SK-N-SH (cell line): ENCODE measurements at regions not wholly inside any gene's neighbourhood (a gene's known extent, or its start where the extent isn't known, plus 50 kb on each side); places are given as distances from the start of the nearest gene placed in this dataset.

Experiments used
- CTCF ChIA-PET: fragments of 300-600, 350-600 bp; formaldehyde crosslinking; extraction: SDS; loops from one replicate; lab custom pipeline; 2021; lab: Yijun Ruan, JAX
- POLR2A ChIA-PET: fragments of 350-600 bp; sonication (Branson Sonifier 250); formaldehyde crosslinking; extraction: SDS; loops from one replicate; lab custom pipeline; 2020; ENCODE audit warnings: antibody characterized with exemption, inconsistent platforms; lab: Yijun Ruan, JAX
- DNase-seq: peaks from one replicate; pipeline ENCODE4 v3.0.0; 2012
- H2AFZ ChIP-seq: fragments of 200-600 bp; sonication (generic); 2 replicates; pipeline ENCODE4 v1.8.1; 2016; ENCODE audit warnings: antibody characterized with exemption, mild to moderate bottlenecking, low read depth
- H3F3A ChIP-seq: fragments of 200-600 bp; sonication (generic); replicated peaks from 2 replicates; pipeline ENCODE3; 2016; ENCODE audit warnings: antibody characterized with exemption, mild to moderate bottlenecking; ENCODE audit not compliant: insufficient read depth
- H3K27ac ChIP-seq, 2 experiments: fragments of 200-500 bp in 1 of 2; fragments of 200-600 bp in 1 of 2; sonication (Bioruptor generic) in 1 of 2; sonication (generic), shearing (Covaris generic) in 1 of 2; 2 replicates each; pipeline versions ENCODE4 v1.5.1 to v1.6.1; 2014 to 2016; ENCODE audit warnings: low read depth in 2 of 2, inconsistent platforms in 1 of 2, low read length in 1 of 2, mild to moderate bottlenecking in 1 of 2, mixed read lengths in 1 of 2
- H3K27me3 ChIP-seq: fragments of 200-600 bp; sonication (generic), shearing (Covaris generic); 2 replicates; pipeline ENCODE4 v1.6.1; 2016; ENCODE audit warnings: mixed run types; ENCODE audit not compliant: insufficient read depth
- H3K36me3 ChIP-seq, 2 experiments: fragments of 200-500 bp in 1 of 2; fragments of 200-600 bp in 1 of 2; sonication (Bioruptor generic) in 1 of 2; sonication (generic) in 1 of 2; replicated peaks in 1 of 2; 2 replicates each; pipeline versions ENCODE3 to v1.5.1; 2014 to 2016; ENCODE audit warnings: low read length in 1 of 2, mild to moderate bottlenecking in 1 of 2; ENCODE audit not compliant: insufficient read depth in 2 of 2, control insufficient read depth in 1 of 2
- H3K4me1 ChIP-seq, 2 experiments: fragments of 200-500 bp in 1 of 2; fragments of 200-600 bp in 1 of 2; sonication (Bioruptor generic) in 1 of 2; sonication (generic), shearing (Covaris generic) in 1 of 2; 2 replicates each; pipeline versions ENCODE4 v1.5.1 to v1.6.1; 2014 to 2016; ENCODE audit warnings: low read depth in 1 of 2, low read length in 1 of 2, mixed run types in 1 of 2; ENCODE audit not compliant: insufficient read depth in 2 of 2, control insufficient read depth in 1 of 2
- H3K4me2 ChIP-seq: fragments of 200-600 bp; sonication (generic), shearing (Covaris generic); 2 replicates; pipeline ENCODE4 v1.6.1; 2017; ENCODE audit warnings: mixed run types
- H3K4me3 ChIP-seq, 2 experiments: fragments of 200-500 bp in 1 of 2; fragments of 200-600 bp in 1 of 2; sonication (Bioruptor generic) in 1 of 2; sonication (generic), shearing (Covaris generic) in 1 of 2; 2 replicates each; pipeline versions ENCODE4 v1.5.1 to v1.8.1; 2014 to 2016; ENCODE audit warnings: low read depth in 2 of 2, inconsistent platforms in 1 of 2, low read length in 1 of 2, mild to moderate bottlenecking in 1 of 2, mixed read lengths in 1 of 2, moderate library complexity in 1 of 2
- H3K79me2 ChIP-seq: fragments of 200-600 bp; sonication (generic); 2 replicates; pipeline ENCODE4 v1.8.1; 2017; ENCODE audit warnings: mild to moderate bottlenecking; ENCODE audit not compliant: insufficient read depth
- H3K9ac ChIP-seq: fragments of 200-600 bp; sonication (generic); 2 replicates; pipeline ENCODE4 v1.6.1; 2017; ENCODE audit warnings: mixed run types
- H3K9me2 ChIP-seq: fragments of 200-600 bp; sonication (generic); 2 replicates; pipeline ENCODE4 v1.6.1; 2017; ENCODE audit warnings: mixed run types
- H3K9me3 ChIP-seq: fragments of 200-600 bp; sonication (generic); 2 replicates; pipeline ENCODE4 v1.6.1; 2017; ENCODE audit warnings: mixed run types, mild to moderate bottlenecking, moderate library complexity
- H4K20me1 ChIP-seq: fragments of 200-600 bp; sonication (generic); 2 replicates; pipeline ENCODE4 v1.6.1; 2017; ENCODE audit warnings: mild to moderate bottlenecking, mixed run types; ENCODE audit not compliant: insufficient read depth
- FOXJ3 ChIP-seq: sonication (generic); formaldehyde crosslinking; IDR thresholded peaks from 2 replicates; pipeline ENCODE4 v1.5.1; 2020; ENCODE audit warnings: mild to moderate bottlenecking, missing genetic modification reagents
- FOXM1 ChIP-seq: IDR thresholded peaks from 2 replicates; pipeline ENCODE4 v1.4.0; 2012; ENCODE audit warnings: low read depth, mild to moderate bottlenecking
- JUND ChIP-seq: IDR thresholded peaks from 2 replicates; pipeline ENCODE4 v1.4.0; 2012
- NRF1 ChIP-seq: IDR thresholded peaks from 2 replicates; pipeline ENCODE4 v1.6.1; 2012; ENCODE audit warnings: low read depth, mild to moderate bottlenecking, low read length
- RCOR1 ChIP-seq: fragments of 150-350 bp; IDR thresholded peaks from 2 replicates; pipeline ENCODE4 v1.6.1; 2017; ENCODE audit warnings: antibody characterized with exemption, low read length
- REST ChIP-seq: IDR thresholded peaks from 2 replicates; pipeline ENCODE4 v1.6.1; 2012; ENCODE audit warnings: mild to moderate bottlenecking, low read depth, low read length, moderate library complexity
- RFX5 ChIP-seq: IDR thresholded peaks from 2 replicates; pipeline ENCODE4 v1.6.1; 2012; ENCODE audit warnings: mild to moderate bottlenecking, improper control_type of control experiment, low read length
- RXRA ChIP-seq: IDR thresholded peaks from 2 replicates; pipeline ENCODE4 v1.4.0; 2012; ENCODE audit warnings: low read depth, mild to moderate bottlenecking, borderline replicate concordance
- SMC3 ChIP-seq: IDR thresholded peaks from 2 replicates; pipeline ENCODE4 v1.6.1; 2012; ENCODE audit warnings: low read depth, low read length, improper control_type of control experiment
- TAF1 ChIP-seq: IDR thresholded peaks from 2 replicates; pipeline ENCODE4 v1.6.1; 2012; ENCODE audit warnings: low read depth, mild to moderate bottlenecking, low read length, moderate library complexity, borderline replicate concordance
- TEAD4 ChIP-seq: IDR thresholded peaks from 2 replicates; pipeline ENCODE4 v1.4.0; 2012; ENCODE audit warnings: mild to moderate bottlenecking, borderline replicate concordance; ENCODE audit not compliant: insufficient read depth
- YY1 ChIP-seq: IDR thresholded peaks from 2 replicates; pipeline ENCODE4 v1.4.0; 2012; ENCODE audit warnings: low read depth, mild to moderate bottlenecking
- ZBTB33 ChIP-seq: IDR thresholded peaks from 2 replicates; pipeline ENCODE4 v1.4.0; 2012; ENCODE audit warnings: low read depth, borderline replicate concordance
- WGBS: methylation state at CpG from one replicate; pipeline ENCODE4 v1.1.6; 2017; ENCODE audit warnings: low lambda C conversion rate; 5-methylcytosine and 5-hydroxymethylcytosine counted together
- TF ChIP-seq, protein P1 (sequence below): fragments of 200-600 bp; sonication (generic); IDR thresholded peaks from 2 replicates; pipeline ENCODE4 v1.6.1; 2017; ENCODE audit warnings: antibody characterized with exemption, mild to moderate bottlenecking, moderate library complexity
- TF ChIP-seq, protein P2 (sequence below): IDR thresholded peaks from 2 replicates; pipeline ENCODE4 v1.4.0; 2012; ENCODE audit warnings: low read depth, borderline replicate concordance

- DNase-seq = no peak
- Histone ChIP-seq H3F3A (no peaks in the 10 kb centered on the region), H3K9ac (no peak overlapping the region), H3K9me2 (no peaks in the 10 kb centered on the region), H3K4me1 (no peaks in the 10 kb centered on the region)
- no peak for TF ChIP-seq RCOR1
- TF ChIP-seq FOXJ3 (CRISPR knock-in tag) = no peak
- TF ChIP-seq NRF1 = no peak
- no peak for TF ChIP-seq TEAD4
- TF ChIP-seq YY1 = no peak
- no peak for TF ChIP-seq ZBTB33
- TF ChIP-seq JUND = no peak
- TF ChIP-seq RFX5 = no peak
- no peak for TF ChIP-seq RXRA
- TF ChIP-seq TAF1 = no peak
- no peak for TF ChIP-seq REST
- no peak for TF ChIP-seq FOXM1
- TF ChIP-seq, protein P1, sequence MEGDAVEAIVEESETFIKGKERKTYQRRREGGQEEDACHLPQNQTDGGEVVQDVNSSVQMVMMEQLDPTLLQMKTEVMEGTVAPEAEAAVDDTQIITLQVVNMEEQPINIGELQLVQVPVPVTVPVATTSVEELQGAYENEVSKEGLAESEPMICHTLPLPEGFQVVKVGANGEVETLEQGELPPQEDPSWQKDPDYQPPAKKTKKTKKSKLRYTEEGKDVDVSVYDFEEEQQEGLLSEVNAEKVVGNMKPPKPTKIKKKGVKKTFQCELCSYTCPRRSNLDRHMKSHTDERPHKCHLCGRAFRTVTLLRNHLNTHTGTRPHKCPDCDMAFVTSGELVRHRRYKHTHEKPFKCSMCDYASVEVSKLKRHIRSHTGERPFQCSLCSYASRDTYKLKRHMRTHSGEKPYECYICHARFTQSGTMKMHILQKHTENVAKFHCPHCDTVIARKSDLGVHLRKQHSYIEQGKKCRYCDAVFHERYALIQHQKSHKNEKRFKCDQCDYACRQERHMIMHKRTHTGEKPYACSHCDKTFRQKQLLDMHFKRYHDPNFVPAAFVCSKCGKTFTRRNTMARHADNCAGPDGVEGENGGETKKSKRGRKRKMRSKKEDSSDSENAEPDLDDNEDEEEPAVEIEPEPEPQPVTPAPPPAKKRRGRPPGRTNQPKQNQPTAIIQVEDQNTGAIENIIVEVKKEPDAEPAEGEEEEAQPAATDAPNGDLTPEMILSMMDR = no peak
- TF ChIP-seq, protein P2, sequence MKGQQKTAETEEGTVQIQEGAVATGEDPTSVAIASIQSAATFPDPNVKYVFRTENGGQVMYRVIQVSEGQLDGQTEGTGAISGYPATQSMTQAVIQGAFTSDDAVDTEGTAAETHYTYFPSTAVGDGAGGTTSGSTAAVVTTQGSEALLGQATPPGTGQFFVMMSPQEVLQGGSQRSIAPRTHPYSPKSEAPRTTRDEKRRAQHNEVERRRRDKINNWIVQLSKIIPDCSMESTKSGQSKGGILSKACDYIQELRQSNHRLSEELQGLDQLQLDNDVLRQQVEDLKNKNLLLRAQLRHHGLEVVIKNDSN = no peak
- TF ChIP-seq SMC3 = no peak
- TF ChIP-seq, all 33 proteins: peak for 0
- Histone ChIP-seq H3K36me3 (no peaks in the 10 kb centered on the region), H3K4me3 (no peak overlapping the region), H3K4me2 (no peak overlapping the region), H4K20me1 (no peaks in the 10 kb centered on the region), H3K27ac (no peak overlapping the region), H3K79me2 (no peaks in the 10 kb centered on the region), H3K9me3 (no peaks in the 10 kb centered on the region), H2AFZ (no peak overlapping the region), H3K27me3 (no peaks in the 10 kb centered on the region; the same call in 1 of the 2 replicates)
- ChIA-PET POLR2A (no interaction called here), CTCF (interaction anchor here (1.0 kb wide), 1 partner anchor 10 kb away, joined by 3 read pairs; no protein-coding TSS in a partner anchor)
- WGBS = 0% methylated on average over 1 of the region's 1 CpG
These were observed 326.4 kb downstream of the DCHS2 start for GRCh38 chr4:154164931-154165839.
